CD1c-positive myeloid dendritic cell (primary cell): ENCODE measurements at regions not wholly inside any gene's neighbourhood (a gene's known extent, or its start where the extent isn't known, plus 50 kb on each side); places are given as distances from the start of the nearest gene placed in this dataset.
A peak's percentile ranks its signal among the peaks of the same experiment; 100 is the strongest.
"Not testable (repeated sequence)": the region's sequence is repeated elsewhere in the genome, so short reads cannot be mapped to it uniquely, and the experiment has no call there.

Source experiments
- DNase-seq: peaks from one replicate; pipeline ENCODE4 v3.0.0-alpha.2; 2016; ENCODE audit errors: extremely low spot score

DNA sequence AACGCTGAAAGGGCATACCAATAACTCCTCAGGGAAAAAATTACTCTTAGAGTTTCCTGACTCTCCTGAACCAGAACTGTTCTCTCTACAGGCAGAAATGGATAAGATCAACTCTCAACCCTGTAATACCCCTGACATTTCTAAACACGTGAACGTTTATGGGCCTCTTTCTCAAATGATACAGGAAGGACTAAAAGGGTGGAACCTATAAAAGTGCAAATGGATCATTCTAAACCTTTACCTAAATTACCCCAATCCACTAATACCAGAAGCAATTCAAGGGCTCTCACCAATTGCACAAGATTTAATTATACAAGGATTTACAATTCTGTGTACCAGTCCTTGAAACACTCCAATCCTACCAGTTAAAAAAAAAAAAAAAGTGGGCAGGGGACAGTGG lies 98.0 kb upstream of the FAM174B start:
- DNase-seq, result no peak

DNA sequence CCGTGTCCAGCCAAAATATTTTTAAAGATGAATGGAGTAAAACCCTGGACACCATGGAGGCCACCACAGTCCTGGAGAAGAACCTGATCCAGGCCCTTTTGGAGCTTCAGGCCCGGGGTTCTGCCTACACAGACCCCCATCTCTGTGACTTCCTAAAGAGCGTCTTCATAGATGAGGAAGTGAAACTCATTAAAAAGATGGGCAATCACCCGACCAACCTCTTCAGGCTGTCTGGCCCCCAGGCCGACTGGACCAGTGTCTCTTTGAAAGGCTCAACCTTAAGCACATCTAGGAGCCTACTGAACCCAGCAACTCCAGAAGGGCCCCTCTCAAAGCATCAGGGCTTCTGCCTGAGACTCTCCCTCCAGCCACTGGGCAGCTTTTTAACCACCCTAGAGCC lies 107.9 kb upstream of the FAM174B start:
- DNase-seq, result peak; percentile 5

DNA sequence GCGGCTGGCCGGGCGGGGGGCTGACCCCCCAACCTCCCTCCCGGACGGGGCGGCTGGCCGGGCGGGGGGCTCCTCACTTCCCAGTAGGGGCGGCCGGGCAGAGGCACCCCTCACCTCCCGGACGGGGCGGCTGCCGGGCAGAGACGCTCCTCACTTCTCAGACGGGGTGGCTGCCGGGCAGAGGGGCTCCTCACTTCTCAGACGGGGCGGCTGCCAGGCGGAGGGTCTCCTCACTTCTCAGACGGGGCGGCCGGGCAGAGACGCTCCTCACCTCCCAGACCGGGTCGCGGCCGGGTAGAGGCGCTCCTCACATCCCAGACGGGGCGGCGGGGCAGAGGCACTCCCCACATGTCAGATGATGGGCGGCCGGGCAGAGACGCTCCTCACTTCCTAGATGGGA lies 112.6 kb upstream of the FAM174B start:
- DNase-seq, result not testable (repeated sequence)

DNA sequence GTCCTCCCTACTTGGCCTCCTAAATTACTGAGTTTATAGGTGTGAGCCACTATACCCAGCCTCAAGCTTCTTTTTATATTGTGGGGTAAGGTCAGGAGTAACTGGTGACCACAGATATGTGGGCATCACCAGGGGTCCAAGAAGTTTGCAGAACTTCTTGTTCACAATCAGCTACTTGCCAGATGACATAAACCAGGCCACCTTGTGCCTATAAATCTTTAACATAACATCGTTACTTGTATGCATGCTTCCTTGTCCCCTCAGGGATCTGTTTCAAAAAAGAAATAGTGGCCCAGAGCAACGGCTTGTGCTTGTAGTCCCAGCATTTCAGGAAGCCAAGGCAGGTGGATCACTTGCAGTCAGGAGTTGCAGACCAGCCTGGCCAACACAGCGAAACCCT lies 115.1 kb upstream of the FAM174B start:
- no peak for DNase-seq

DNA sequence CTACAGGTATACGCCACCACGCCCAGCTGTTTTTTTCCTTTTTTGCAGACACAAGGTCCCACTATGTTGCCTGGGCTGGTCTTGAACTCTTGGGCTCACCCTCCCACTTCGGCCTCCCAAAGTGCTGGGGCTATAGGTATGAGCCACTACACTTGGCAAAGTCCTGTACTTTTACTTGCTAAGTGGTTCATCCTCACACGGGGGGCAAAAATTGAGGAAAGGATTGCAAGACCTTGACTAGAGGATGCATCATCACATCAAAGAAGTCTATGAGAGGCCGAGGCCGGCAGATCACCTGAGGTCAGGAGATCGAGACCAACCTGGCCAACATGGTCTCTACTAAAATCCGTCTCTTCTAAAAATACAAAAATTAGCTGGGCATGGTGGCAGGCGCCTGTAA lies 116.5 kb upstream of the FAM174B start:
- DNase-seq, result no peak

DNA sequence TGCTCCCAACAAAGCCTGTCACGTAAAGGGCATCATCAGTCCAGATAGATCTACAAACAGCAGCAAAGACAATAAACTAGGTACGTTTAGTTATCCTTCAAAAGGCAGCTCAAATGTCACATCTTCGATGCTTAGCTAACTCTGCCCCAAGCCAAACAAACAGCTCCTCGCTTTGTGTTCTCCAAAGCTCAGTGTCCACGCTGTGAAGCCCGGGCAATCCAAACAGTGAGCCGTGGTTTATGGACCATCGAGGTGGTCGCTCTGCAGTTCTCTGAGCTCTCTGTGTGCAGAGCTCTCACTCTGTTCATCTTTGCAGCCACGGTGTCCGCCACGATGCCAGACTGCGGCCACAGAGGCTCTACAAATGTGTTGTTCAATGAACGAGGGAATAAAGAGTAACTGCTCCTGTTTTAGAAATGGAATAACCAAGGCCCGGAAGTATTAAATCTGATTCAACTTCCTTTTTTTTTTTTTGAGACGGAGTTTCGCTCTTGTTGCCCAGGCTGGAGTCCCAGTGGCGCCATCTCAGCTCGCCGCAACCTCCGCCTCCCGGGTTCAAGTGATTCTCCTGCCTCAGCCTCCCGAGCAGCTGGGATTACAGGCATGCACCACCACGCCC lies 117.2 kb upstream of the FAM174B start:
- DNase-seq, result no peak

DNA sequence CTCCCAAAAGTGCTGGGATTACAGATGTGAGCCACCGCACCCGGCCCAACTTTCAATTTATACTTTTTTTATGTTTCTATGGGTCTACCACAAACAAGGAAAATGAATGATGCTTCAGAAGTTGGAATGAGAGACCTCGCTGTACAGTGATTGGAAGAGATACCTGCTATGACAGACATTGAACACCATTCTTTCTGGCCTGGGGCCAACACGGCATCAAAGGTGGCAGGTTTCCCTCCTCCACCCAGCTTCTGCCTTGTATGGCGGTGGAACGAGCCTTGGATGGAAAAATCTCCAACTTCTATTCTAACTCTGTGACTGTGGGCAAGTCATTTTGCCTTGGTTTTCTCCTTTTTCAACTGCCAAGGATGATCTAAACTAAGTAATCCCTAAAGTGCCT lies 117.8 kb upstream of the FAM174B start:
- DNase-seq, result no peak

DNA sequence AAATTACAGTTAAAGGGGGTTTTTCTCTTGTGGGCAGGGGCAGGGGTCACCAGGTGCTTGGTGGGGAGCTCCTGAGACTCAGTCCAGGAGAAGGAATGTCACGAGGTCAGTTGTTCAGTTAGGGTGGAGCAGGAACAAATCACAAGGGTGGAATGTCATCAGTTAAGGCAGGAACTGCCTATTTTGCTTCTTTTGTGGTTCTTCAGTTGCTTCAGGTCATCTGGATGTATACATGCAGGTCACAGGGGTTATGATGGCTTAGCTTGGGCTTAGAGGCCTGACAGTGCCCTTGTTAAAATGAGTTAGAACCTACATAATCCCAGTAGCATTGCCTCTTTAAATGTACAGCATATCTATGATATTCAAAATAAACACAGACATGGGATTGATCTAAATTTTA lies 120.2 kb upstream of the CHD2 start:
- no peak for DNase-seq

DNA sequence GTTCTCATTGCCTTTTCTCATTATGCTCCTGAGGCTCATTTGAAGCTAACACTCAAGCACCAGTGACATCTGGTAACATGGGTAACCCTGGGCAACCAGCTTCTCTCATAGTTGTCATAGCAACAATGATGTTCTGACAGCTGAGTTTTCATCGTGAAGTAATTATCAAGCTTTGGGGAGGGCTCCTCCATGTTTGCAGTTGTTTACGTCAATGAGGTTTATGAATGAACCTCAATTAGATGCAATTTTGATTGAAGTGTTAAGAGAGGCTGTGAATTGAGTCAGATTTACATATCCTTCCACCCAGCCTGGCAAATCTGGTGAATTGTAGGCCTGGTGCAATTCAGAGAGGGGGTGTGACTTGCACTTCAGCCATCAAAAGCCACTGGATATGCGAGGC lies 119.3 kb upstream of the CHD2 start:
- no peak for DNase-seq

DNA sequence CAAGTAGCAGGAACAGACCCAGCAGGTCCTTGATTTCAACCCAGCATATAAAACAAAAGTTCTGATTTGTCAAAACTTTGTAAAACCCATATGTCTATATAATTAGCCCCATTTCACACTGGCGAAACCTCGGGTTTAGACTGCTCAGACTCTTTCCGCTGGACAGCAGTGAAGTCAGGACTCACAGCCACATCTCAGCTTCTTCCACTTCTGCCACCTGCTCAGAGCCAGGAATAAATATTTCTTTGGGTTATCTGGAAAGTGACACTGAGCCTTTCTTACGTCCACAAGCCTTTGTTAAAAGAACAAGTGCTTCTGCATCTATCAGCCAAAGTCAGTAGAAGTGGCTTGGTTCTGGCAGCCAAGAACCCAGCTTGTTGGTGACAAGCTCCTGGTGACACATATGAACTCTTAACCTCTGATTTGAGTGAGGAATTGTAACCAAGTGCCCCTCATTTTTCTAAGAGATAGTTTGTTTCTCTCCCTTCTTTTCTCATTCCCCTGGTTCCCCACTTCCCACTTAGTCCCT lies 118.1 kb upstream of the CHD2 start:
- DNase-seq, result no peak

DNA sequence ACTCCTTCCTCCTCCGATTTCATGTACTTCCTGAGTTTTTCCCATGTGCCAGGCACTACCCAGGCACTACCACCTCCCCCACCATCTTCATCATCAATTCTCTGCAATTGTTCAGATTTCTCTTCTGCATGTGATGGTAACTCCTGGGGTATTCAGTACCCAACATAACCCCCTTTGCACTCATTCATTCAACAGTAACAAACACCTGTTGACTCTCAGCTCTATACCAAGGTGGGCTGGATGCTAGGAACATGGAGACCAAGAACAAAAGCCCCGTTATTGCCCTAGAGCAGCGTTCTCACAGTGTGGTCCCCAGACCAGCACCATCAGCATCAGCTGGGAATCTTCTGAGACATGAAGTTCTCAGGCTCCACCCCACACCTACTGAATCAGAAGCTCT lies 113.0 kb upstream of the CHD2 start:
- no peak for DNase-seq

DNA sequence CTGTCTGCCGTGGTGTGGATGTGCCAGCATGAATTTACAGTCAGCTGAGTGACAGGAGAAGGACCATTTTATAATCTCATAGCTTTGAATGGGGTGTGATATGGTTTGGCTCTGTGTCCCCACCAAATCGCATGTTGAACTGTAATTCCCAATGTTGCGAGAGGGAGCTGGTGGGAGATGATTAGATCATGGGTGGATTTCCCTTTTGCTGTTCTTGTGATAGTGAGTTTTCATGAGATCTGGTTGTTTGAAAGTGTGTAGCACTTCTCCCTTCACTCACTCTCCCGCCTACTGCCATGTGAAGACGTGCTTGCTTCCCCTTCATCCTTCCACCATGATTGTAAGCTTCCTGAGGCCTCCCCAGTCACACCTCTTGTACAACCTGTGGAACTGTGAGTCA lies 111.9 kb upstream of the CHD2 start:
- DNase-seq, result no peak

DNA sequence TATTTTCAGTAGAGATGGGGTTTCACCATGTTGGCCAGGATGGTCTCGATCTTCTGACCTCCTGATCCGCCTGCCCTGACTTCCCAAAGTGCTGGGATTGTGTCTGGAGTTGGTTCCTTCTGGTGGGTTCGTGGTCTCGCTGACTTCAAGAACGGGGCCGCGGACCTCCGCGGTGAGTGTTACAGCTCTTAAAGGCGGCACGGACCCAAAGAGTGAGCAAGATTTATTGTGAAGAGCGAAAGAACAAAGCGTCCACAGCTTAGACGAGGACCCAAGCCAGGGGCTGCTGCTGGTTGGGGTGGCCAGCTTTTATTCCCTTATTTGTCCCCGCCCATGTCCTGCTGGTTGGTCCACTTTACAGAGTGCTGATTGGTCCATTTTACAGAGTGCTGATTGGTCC lies 111.3 kb upstream of the CHD2 start:
- not testable (repeated sequence) for DNase-seq

DNA sequence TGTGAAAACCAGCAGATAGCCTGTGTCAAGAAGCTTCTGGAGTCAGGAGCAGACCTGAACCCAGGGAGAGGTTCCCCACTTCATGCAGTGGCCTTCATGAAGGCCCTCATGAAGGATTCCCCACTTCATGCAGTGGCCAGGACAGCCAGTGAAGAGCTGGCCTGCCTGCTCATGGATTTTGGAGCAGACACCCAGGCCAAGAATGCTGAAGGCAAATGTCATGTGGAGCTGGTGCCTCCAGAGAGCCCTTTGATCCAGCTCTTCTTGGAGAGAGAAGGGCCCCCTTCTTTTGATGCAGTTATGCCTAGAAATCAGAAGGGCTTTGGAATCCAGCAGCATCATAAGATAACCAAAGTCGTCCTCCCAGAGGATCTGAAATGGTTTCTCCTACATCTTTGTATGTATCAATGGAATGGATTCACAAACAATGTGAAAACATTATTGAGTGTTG lies 103.9 kb upstream of the CHD2 start:
- no peak for DNase-seq

DNA sequence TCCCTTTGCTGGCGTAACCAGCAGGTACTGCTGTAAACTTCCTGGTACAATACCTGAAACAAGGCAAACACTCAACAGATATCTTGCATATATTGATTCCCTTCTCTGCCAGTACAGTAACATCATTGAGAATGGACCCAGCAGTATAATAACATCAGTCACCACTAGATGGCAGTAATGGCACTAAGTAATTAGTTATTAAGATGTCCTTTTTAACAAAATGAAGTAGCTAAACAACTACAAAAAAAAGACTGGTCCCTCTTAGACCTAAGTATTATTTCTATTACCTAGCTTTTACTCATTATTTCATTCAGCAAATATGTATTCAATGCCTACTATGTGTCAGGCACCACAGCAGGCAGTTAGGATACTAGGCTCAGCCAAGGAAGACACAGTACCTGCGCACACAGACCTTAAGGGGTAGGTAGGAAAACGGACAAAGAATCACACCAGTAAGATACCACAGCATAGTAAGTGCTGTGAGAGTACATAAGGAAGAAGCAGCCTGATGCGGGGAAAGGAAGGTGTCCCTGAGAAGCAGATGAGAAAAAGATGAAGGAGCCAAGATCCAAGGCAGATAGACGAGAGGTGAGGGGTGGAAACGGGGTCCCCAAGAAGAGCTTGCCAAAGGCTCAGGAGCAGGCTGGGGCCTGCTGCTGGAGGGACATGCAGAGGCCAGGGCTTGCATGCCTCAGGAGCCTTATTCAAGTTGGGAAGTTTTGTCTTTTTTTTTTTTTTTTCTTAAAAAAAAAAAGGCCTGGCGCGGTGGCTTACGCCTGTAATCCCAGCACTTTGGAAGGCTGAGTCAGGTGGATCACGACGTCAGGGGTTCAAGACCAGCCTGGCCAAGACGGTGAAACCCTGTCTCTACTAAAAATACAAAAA lies 102.7 kb upstream of the CHD2 start:
- DNase-seq, result peak; percentile 92

DNA sequence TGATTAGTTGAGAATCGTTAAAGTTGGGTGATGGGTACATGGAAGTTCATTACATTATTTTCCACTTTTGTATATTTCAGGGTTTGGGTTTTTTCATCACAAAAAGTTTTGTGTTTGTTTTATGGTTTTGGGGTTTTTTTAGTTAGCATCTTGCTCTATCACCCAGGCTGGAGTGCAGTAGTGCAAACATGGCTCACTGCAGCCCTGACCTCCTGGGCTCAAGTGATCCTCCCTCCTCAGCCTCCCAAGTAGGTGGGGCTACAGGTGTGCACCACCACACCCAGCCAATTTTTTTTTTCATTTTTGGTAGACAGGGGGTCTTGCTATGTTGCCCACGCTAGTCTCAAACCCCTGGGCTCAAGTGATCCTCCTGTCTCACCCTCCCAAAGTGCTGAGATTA lies 100.1 kb upstream of the CHD2 start:
- DNase-seq, result no peak

DNA sequence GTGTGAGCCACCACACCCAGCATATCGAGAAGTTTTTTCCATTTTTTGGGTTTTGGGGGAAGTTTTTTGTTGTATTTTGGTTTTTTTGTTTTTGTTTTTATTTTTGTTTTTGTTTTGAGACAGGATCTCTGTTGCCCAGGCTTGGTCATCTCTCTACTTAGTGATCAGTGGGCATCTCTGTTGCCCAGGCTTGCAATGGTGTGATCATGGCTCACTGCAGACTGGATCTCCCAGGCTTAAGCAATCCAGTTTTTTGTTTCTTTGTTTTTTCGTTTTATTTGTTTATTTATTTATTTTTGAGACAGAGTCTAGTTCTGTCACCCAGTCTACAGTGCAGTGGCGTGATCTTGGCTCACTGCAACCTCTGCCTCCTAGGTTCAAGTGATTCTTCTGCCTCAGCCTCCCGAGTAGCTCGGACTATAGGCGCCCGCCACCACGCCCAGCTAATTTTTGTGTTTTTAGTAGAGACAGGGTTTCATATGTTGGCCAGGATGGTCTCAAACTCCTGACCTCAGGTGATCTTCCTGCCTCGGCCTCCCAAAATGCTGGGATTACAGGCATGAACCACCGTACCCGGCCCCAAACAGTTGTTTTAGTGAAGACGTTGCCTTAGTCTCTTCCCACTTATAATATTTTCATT lies 99.6 kb upstream of the CHD2 start:
- peak; percentile 10 for DNase-seq

DNA sequence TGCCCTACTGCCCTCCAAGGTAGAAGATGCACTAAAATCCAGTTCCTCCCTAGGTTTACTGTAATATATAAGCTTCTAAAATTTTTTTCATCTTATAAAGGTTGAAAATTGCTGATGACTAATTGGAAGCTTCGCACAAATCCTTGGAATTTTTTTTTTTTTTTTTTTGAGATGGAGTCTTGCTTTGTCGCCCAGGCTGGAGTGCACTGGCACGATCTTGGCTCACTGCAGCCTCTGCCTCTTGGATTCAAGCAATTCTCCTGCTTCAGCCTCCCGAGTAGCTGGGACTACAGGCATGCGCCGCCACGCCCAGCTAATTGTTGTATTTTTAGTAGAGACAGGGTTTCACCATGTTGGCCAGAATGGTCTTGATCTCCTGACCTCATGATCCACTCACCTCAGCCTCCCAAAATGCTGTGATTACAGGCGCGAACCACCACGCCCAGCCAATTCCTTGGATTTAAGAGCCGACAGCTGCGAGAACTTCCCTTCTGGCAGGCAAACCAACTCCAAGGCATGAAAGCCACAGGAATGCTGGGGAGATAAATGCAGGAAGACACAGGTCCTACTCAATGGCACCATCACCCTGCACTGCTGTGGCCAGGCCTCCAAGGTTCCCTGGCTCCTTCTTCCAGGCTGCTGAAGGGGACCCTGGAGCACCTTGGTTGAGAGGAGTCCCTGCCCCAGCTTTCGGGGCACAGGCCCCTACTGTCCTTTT lies 98.9 kb upstream of the CHD2 start:
- DNase-seq, result not testable (repeated sequence)

DNA sequence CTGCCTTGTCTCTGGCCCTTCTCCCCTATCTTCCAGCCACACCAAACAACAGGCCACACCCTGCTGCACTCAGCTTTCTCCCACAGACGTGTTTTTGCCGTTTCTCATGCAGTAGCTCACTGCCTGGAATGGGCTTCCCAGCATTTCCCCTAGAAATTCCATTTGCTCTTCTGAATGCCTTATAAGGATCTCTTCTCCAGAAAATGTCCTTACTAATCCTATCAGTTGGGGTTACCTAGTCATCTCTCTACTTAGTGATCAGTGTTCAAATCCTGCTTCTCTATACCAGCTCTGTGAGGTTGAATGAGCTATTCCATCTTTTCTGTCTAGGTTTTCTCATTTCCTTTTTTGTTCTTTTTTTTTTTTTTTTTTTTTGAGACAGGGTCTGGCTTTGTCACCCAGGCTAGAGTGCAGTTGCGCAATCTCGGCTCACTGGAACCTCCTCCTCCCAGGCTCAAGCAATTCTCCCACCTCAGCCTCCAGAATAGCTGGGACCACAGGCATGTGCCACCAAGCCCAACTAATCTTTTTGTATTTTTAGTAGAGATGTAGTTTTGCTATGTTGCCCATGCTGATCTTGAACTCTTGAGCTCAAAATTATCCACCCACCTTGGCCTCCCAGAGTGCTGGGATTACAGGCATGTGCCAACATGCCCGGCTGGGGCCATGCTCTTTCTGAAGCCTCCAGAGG lies 98.2 kb upstream of the CHD2 start:
- peak; percentile 63 for DNase-seq

DNA sequence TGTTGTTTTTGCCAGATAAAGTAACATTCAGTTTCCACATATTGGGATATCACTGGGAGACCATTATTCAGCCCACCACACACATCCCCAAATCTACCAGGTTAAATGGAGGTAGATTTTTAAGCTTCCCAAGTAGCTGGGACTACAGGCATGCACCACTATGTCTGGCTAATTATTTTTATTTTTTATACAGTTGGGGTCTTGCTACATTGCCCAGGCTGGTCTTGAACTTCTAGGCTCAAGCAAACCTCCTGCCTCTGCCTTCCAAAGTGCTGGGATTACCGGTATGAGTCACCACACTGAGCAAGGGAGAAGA lies 96.6 kb upstream of the CHD2 start:
- DNase-seq, result no peak

DNA sequence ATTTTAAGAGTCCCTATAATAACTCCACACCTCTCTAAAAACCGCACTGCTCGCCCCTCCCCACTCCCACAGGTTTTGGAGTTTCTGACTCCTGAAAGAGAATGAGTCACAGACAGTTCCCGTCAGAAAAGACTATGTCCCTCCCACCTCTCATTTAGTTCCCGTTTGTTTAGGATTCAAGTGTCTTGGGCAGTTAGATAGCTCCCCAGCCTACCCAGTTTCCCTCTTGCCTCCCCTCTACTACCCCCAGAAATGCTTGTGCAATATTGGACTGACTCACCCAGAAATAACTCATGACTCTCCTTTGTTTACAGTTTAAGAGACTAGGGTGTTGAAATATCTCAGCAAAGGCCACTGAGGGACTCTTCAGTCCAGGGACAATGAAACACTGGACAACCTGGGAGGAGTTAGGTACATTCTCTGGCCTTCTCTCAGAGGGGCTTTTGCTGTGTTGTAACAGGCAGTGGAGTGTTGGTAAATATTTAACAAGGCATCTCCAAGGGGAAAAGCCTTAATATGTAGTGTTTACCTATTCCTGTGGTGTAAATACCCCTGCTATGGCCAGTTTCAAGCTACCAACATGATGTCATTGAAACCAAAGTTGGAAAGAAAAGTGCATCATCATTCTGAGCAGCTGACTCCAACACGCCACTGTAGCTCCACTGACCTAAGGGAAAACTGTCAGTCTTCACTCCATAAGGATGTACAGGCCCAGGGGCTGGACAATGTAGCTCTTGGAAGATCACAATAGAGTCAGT lies 96.1 kb upstream of the CHD2 start:
- peak; percentile 98 for DNase-seq
